Fibroblast of skin of abdomen (primary cell): ENCODE measurements at regions not wholly inside any gene's neighbourhood (a gene's known extent, or its start where the extent isn't known, plus 50 kb on each side); places are given as distances from the start of the nearest gene placed in this dataset.

ENCODE experiments used
- DNase-seq: peaks from one replicate; pipeline ENCODE4 v3.0.0-alpha.2; 2013

GRCh38 chr5:136526791-136527190, 161.4 kb upstream of the TRPC7 start:
- DNase-seq = no peak

GRCh38 chr5:136526021-136526420, 160.7 kb upstream of the TRPC7 start:
- DNase-seq = no peak

DNA sequence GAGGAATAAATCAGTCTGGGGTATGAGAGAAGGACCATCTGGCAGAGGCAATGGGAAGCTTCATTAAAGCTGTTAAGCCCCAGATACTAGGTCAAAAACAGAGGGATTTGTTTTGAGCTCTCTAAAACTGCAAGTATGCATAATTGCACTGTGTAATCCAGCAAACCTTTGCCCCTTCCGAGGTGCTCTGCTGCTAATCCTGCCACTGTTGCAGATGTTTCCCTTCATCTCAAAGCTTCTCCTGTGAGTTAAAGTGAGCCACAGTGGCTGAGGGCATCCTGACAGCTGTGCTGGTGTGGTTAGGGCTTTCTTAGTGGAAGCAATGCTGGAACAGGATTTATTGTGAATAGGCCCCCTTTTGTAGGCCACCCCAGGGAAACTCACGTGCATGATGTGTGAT, 160.3 kb upstream of the TRPC7 start:
- DNase-seq = no peak

- DNase-seq = no peak
Measured at GRCh38 chr5:136522217-136522956, 157.0 kb upstream of the TRPC7 start.

GRCh38 chr5:136521696-136522095, 156.4 kb upstream of the TRPC7 start:
- no peak for DNase-seq

- DNase-seq = peak; percentile 4
Measured at GRCh38 chr5:136518814-136519213, 153.5 kb upstream of the TRPC7 start.

DNA sequence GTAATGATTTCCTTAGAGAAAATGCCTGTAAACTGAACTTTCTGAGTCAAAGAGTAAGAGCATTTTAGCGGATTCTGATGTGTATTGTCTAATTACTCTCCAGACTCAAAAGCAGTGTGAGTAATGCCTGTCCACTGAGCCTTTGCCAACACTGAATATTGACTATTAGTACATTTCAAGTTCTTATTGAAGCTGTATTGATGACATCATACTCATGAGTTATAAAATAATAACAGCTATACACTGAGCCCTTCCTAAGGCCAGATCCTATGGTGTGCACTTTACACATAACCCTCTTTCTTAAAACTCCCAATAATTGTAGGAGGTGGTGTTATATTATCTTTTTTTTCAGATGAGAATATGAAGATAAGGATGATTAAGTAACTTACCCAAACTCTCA, 152.8 kb upstream of the TRPC7 start:
- no peak for DNase-seq

- DNase-seq = no peak
Measured at GRCh38 chr5:136517755-136518154, 152.4 kb upstream of the TRPC7 start.

DNA sequence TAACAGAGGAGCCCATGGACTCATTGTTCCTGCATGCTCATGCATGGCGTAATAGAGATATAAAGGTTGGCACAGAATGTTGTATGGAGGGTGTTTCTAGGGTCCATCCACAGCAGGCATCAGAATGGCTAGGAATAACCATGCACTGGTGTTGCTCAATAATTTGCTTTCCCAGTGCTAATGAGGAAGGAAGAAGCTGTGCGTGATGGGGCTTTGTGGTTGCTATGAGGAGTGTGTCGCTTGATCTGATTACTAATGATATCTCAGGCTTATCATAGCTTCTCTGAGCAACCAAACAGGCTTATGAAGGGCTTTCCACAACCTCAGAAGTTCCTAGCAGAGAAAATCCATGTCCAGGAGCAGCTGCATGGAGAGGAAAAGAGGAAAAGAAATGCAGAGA, 151.3 kb upstream of the TRPC7 start:
- no peak for DNase-seq

DNA sequence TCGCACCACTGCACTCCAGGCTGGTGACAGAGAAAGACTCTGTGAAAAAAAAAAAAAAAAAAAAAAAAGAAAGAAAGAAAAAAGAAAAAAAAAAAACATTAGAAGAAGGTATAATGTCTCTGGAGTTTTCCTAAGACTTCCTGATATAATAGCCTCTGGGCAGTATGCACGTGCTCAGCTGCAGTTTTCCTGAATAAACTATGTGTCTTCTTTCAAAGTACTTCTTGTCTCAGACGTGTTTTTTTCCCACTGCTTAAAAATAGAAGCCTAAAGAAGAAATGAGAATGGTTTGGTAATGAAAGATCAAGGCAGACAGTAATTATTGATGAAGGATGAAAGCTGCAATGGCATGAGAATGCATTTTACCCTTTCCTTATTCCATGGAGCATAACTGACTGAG, 148.1 kb upstream of the TRPC7 start:
- DNase-seq = no peak

- no peak for DNase-seq
Measured at GRCh38 chr5:136511046-136511445, 145.7 kb upstream of the TRPC7 start.

GRCh38 chr5:136510481-136510880, 145.1 kb upstream of the TRPC7 start:
- DNase-seq = no peak

GRCh38 chr5:136506131-136506530, 140.8 kb upstream of the TRPC7 start:
- DNase-seq = no peak

- DNase-seq = no peak
Measured at GRCh38 chr5:136501133-136501532, 135.8 kb upstream of the TRPC7 start.

DNA sequence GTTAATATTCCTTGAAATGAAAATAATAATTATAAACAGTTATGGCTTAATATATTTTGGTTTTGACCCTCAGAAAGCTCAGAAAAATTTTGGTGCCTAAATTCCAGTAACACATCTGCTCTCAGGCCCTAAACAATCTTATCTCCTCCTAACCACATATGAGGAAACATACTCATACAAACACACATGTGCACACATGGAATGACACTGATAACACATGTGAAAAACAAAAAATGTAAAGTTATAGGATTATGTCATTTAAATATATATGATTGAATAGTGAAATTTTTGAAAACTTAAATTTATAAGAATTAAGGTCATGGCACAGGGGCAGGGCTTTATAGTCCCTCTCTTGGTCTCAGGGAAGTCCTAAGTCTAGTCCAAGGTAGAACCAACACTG, 127.2 kb upstream of the TRPC7 start:
- DNase-seq = no peak

- no peak for DNase-seq
Measured at GRCh38 chr5:136491806-136492205, 126.5 kb upstream of the TRPC7 start.

GRCh38 chr5:136484808-136485325, 119.5 kb upstream of the TRPC7 start:
- DNase-seq = no peak

DNA sequence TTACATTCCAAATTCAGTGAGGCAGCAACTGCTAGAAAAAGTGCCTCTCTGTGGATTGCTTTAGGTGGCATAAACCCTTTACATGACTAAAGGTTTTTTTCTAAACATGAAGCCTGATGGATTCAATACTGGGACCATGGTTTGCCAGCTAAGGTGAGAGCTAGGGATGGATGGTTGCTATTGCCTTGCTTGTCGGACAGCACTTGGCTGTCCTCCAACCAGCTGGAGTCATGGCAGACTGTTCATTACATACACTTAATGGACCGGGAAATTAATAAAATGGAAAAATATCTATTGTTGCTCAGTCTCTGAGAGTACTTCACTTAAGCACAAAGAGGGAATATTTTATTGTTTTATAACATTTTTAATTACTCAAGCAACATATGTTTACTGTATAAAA, 116.9 kb upstream of the TRPC7 start:
- DNase-seq = no peak

DNA sequence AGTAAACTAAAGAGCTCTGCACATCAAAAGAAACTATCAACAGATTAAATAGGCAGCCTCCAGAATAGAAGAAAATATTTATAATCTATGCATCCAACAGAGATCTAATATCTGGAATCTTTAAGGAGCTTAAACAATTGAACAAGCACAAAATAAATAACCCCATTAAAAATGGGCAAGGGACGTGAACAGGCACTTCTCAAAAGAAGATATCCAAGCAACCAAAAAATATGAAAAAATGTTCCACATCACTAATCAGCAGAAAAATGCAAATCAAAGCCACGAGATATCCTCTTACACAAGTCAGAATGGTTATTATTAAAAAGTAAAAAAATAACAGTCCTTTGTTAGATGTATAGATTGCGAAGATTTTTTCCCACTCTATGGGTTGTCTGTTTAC, 109.1 kb upstream of the TRPC7 start:
- no peak for DNase-seq

DNA sequence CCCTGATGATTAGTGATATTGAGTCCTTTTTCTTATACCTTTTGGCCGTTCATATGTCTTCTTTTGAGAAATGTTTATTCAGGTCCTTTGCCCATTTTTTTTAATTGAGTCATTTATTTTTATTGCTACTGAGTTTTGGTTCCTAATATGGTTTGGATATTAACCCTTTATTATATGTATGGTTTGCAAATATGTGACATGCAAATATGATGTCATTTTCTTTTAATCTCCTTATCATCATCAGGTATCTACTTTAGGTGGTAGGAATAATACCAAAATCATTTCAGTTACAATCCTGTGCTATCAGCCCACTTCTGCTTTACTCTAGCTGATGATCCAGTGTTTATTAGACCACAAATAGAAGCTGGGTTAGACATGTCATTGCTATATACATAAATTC, 102.3 kb upstream of the TRPC7 start:
- DNase-seq = no peak

DNA sequence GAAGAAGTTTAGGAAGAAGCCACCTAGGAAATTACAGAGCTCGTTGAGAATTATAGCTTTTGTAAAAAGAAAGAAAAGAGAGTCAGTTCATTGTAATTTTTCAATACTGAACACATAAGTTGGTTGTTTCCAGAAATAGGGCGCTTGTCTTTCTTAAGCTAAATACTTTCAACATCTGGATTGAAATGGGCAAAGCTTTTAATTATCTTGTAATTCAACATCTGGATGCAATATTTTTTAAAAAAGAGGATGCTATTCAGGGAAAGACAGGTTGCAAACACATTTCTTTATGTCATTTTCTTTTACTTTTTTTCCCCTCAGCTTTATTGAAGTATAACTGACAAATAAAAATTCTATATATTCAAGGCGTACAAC, 100.7 kb upstream of the TRPC7 start:
- no peak for DNase-seq

GRCh38 chr5:136458481-136458880, 93.1 kb upstream of the TRPC7 start:
- DNase-seq = no peak

DNA sequence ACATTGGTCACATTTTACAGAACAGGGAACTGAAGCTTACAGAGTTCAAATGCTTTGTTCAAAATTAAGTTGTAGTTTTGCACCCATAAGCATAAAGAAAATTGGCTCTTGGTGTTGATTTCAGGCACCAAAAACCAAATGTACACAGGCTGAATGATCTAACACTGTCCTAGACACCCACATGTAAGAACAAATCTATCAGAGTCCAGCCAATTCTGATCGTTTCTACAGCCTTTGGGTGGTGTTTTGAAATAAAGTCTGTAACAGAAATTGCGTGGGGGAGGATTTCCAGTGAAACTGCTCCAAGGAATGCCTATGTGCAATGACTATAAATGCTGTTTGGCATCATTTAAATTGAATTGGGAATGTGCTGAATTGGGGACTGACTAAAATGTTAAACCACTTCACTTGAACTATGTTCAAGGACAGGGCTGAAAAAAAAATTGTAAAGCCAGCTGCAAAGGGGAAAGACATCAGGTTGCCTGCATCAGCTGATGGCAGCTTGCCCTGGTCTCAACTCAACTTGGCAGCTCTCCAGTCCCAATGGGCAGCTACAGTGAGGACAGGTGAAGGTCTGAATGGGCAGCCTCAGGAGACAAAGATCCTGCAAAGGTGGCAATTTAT, 92.2 kb upstream of the TRPC7 start:
- no peak for DNase-seq

GRCh38 chr5:136455409-136455808, 90.1 kb upstream of the TRPC7 start:
- DNase-seq = no peak
